EH (cell line): ENCODE measurements at regions not wholly inside any gene's neighbourhood (a gene's known extent, or its start where the extent isn't known, plus 50 kb on each side); places are given as distances from the start of the nearest gene placed in this dataset.

Experiments used
- DNase-seq: peaks from one replicate; pipeline ENCODE4 v3.0.0-alpha.2; 2015; ENCODE audit warnings: low read depth

GRCh38 chr18:28974504-28974903 is 797.6 kb upstream of the CDH2 start:
- DNase-seq: peak; percentile 11

GRCh38 chr18:28973324-28973723 is 796.4 kb upstream of the CDH2 start:
- no peak for DNase-seq

- no peak for DNase-seq
These were observed 795.5 kb upstream of the CDH2 start for GRCh38 chr18:28972333-28972907.

GRCh38 chr18:28963481-28963880 is 786.6 kb upstream of the CDH2 start:
- peak; percentile 53 for DNase-seq

GRCh38 chr18:28961669-28962228 is 784.8 kb upstream of the CDH2 start:
- peak; percentile 45 for DNase-seq

GRCh38 chr18:28960146-28960545 is 783.2 kb upstream of the CDH2 start:
- DNase-seq: peak; percentile 13

GRCh38 chr18:28952339-28952738 is 775.4 kb upstream of the CDH2 start:
- DNase-seq: no peak

GRCh38 chr18:28947900-28948299 is 771.0 kb upstream of the CDH2 start:
- DNase-seq: no peak

GRCh38 chr18:28946471-28946870 is 769.5 kb upstream of the CDH2 start:
- no peak for DNase-seq

- DNase-seq: no peak
These were observed 746.0 kb upstream of the CDH2 start for GRCh38 chr18:28922936-28923335.

GRCh38 chr18:28916456-28916855 is 739.5 kb upstream of the CDH2 start:
- no peak for DNase-seq

GRCh38 chr18:28905509-28905908 is 728.6 kb upstream of the CDH2 start:
- DNase-seq: peak; percentile 64

- DNase-seq: no peak
These were observed 727.9 kb upstream of the CDH2 start for GRCh38 chr18:28904789-28905364.

GRCh38 chr18:28903306-28903705 is 726.4 kb upstream of the CDH2 start:
- peak; percentile 48 for DNase-seq

- DNase-seq: no peak
These were observed 713.9 kb upstream of the CDH2 start for GRCh38 chr18:28890791-28891190.

- DNase-seq: no peak
These were observed 707.4 kb upstream of the CDH2 start for GRCh38 chr18:28884304-28884703.

- DNase-seq: no peak
These were observed 703.9 kb upstream of the CDH2 start for GRCh38 chr18:28880856-28881255.

- DNase-seq: peak; percentile 46
These were observed 698.1 kb upstream of the CDH2 start for GRCh38 chr18:28875059-28875458.

- DNase-seq: no peak
These were observed 686.5 kb upstream of the CDH2 start for GRCh38 chr18:28863396-28863795.

- DNase-seq: no peak
These were observed 681.3 kb upstream of the CDH2 start for GRCh38 chr18:28858248-28858647.

GRCh38 chr18:28855989-28856388 is 679.1 kb upstream of the CDH2 start:
- DNase-seq: no peak

- peak; percentile 52 for DNase-seq
These were observed 678.6 kb upstream of the CDH2 start for GRCh38 chr18:28855524-28855923.

GRCh38 chr18:28854964-28855363 is 678.0 kb upstream of the CDH2 start:
- DNase-seq: peak; percentile 27

GRCh38 chr18:28846958-28847357 is 670.0 kb upstream of the CDH2 start:
- no peak for DNase-seq
